Stimulated activated CD8-positive, alpha-beta memory T cell treated with anti-CD3 and anti-CD28 coated beads, Interleukin-12 subunit alpha, Interleukin-12 subunit beta, amount 100 ng/mL, for 1 hour (primary cell): ENCODE measurements at regions not wholly inside any gene's neighbourhood (a gene's known extent, or its start where the extent isn't known, plus 50 kb on each side); places are given as distances from the start of the nearest gene placed in this dataset.
"Not testable (repeated sequence)": the region's sequence is repeated elsewhere in the genome, so short reads cannot be mapped to it uniquely, and the experiment has no call there.

Source experiments
- DNase-seq: peaks from one replicate; pipeline ENCODE4 v3.0.0-alpha.2; 2020; ENCODE audit warnings: low read depth

DNA sequence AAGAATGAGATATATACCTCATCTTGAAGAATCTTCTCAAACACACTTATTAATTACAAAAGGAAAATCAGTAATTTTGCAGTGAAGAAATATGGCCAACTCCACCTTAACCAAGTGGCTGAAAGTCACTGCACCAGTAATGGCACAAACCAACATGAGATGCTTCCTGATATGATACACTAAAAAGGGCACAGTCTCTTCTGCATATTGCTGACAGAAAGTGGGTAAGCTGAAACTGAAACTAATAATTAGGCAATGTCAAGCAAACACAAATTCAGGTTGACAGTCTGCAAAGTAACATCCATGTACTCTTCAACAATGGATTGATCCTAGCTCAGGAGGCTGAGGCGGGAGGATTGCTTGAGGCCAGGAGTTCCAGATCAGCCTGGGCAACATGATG is 56.1 kb downstream of the ZNF22 start:
- not testable (repeated sequence) for DNase-seq

DNA sequence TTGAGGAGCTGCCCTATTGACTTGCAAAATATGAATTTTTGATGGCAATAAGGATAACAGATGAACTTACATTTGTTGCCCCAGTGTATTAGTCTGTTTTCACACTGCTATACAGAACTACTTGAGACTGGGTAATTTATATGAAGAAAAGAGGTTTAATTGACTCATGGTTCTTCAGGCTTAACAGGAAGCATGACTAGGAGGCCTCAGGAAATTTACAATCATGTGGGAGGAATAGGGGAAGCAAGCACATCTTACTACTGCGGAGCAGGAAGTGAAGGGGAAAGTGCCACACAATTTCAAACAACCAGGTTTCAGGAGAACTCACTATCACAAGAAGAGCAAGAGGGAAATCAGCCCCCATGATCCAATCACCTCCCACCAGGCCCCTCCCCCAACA is 57.9 kb downstream of the ZNF22 start:
- no peak for DNase-seq

DNA sequence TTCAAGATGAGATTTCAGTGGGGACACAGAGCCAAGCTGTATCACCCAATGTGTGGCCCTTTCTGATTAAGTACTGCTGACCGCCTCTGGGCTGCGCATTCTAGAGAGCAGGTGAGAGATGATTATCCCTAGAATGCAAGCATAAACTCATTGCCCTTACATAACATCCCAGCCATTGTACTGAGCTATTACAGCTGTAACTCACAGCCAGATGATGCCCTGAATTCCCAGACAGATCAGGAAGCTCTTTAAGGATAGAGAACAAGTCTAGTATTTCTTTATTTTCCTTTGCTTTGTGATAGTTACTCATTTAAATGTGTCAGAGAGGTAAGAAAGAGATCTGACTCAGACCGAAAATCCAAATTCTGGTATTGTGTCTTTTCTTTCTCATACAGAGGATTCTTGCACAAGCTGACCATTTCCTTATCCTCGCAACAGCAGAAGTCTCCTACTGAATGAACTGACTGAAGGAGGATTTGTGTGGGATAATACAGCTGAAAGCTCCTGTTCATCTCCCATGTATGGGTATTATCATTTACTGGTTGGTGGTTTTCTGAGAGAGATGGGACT is 58.4 kb downstream of the ZNF22 start:
- DNase-seq, result no peak

DNA sequence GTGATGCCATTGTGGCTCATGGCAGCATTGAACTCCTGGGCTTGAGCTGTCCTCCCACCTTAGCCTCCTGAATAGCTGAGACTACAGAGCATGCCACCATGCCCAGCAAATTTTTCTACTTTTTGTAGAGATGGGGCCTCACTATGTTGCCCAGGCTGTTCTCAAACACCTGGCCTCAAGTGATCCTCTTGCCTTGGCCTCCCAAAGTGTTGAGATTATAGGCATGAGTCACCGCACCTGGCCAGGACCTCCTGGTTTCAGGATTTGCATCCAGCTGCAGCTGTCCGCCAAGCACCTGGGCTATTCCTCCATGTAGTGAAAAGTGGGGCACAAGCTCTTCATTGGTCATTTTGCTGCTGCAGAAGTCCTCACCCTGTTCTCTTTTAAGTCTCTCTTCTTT is 58.9 kb downstream of the ZNF22 start:
- no peak for DNase-seq

DNA sequence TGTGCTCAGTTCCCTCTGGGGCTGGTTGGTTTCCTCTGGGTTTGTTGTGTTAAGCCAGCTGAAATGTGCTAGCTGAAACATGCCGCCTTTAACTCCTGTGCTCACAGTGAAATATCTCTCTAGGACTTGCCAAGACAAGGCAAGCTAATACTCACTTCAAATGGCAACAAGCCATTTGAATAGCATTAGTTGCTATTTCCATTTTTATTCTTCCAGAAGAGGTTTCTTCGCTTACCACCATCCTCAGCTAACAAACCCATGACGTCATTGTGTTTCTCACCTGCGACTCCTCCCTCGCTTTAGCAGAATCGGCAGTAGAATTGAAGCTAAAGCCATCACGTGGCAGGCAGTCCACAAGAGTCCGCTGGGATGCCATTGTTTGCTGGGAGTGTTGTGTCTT is 61.3 kb downstream of the ZNF22 start:
- no peak for DNase-seq

DNA sequence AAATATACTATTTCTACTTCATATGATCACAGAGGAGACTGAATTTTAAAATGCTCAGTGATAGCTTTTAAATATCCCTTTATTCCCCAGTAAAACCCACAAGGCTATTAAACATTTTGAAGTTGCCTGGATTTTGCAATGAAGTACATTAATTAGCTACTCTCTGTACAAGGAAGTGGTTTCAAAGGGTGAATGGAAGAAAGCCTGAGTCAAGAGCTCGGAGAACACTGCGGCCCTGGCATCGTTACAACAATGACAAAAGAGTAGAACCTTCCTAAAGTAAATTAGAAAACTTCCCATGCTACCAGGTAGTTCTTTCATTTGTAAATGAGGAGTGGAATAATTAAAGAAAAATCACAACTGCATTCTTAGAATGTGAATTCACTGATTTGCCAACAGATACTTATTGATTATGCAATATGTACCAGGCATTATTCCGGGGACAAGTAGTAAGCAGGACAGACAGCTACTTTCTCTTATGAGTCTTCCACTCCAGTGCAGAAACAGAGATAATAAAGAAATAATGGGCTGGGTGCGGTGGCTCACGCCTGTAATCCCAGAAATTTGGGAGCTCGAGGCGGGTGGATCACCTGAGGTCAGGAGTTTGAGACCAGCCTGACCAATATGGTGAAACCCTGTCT is 63.0 kb downstream of the ZNF22 start:
- DNase-seq, result no peak

DNA sequence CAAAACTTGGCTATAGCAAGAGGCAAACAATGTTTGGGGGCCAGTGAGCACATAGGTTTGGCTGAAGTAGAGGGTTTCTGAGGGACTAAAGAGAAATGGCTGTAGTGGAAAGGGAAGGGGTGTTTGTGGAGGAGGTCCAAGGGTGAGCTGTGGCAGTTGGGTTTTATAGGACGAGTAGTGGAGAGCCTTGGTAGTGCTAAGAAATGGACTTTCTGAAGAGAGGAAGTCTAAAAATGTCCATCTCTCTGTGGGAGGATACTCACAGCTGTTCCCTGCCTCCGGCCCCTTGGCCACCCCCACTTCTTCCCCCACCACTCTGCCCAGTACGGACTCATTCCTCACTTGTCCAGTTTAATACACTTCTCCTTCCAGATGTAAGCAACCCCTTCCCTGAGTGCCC is 64.3 kb downstream of the ZNF22 start:
- DNase-seq, result no peak

DNA sequence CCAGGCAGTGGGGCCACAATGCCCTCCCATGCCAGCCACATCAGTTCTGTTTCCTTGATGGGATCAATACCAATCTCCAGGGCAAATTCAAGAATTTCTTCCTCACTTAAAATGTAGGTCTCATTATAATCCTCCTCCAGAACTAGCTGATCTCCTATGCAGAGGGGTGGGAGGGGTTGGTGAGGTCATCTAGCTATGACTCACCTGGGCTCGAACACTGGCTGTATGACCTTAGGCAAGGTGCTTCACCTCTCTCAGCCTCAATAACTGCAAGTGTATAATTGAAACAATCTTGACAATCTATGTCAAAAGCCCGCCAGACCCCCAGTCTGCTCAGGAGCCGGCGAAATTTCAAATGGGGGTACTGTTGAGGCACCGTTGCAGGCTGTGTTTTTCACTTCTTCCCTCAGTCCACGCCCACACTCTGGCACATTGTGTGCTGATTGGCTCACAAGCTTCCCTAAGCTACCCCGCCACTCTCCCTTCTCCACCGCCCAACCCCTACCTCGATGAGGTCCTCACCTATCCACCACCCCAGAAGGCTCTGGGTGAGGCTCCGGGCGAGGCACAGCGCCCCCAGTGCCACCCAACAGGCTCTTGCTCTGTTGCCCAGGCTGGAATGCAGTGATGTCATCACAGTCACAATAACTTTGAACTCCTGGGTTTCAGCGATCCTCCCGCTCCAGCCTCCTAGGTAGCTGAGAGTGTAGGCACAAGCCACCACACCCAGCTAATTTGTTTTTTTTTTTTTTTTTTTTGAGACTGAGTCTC is 70.5 kb downstream of the ZNF22 start:
- DNase-seq, result no peak

DNA sequence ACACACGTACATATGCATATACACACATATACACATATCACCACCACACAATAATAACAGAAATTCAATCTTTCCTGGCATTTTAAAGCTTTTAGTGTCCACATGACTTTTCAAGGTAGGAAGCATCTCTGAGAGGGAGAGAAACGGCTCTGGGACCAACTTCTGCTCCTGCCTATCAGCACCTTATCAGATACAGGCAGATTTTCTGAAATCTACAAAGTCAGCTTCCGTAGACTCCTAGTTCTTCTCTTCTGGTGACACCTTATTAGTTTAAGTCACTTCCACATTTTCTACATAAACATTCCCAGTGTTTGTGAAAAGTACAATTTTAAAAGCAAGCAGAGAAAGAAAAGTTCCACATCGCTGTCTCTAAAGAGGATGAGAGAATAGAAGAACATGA is 74.5 kb downstream of the ZNF22 start:
- DNase-seq, result no peak

DNA sequence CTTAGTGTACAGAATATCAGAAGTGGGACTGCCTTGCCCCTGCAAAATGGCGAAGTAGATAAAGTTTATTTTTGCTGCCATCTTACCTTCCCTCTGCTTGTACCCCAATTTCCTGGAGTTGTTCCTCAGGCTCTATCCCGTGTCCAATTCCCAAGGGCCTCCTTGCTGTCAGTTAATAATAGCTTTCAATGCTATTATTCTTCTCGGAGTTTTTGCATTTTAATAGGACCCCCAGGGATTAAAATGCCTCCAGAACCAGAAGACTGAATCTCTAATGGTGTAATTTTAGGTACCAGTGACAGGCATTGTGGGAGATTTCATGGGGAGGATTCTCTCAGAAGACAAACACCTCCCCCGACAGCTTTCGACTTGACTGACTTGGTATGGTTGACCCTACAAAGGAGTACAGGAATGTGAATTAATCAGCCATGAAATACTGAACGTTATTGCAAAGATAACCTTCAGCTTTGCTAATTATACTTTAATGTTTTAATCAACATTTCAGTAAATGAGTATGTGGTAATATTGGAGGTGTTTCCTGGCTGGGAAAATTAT is 75.2 kb downstream of the ZNF22 start:
- DNase-seq, result no peak

DNA sequence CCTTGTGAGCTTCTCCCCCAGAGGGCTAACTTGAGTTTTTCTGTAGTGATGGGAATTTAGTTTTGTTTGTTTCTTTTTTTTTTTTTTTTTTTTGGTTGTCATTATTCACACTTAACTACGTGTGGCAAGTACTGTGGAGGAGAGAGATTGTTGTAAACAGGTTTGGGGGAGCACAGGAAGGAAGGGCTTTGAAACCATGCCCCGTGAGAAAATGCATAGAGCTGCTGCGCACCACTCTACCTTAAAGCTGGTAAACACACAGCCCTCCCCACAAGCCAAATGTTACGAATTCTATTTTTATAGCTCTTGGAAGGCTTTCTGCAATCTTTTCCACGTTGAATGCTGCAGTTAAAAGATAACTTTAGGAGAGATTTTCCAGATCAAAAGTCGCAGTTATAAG is 76.2 kb downstream of the ZNF22 start:
- DNase-seq, result no peak

DNA sequence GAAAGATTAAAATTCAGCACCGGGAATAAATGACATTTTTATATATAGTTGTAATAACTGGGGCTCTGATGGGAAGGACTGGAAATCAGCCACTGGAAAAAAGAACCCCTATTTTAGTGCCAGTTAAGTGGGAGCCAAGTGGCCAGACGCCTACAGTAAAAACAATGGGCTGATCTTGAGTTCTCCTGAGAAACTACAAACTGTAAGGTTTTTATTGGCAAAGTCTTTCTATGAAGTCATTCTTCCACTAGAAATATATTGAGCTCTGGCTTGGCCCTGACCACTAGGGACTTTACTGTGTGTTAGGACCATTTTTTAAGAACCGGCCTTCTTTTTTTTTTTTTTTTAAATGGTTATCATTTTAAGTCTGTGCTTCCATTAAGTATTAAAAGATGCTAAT is 79.6 kb downstream of the ZNF22 start:
- DNase-seq, result no peak

DNA sequence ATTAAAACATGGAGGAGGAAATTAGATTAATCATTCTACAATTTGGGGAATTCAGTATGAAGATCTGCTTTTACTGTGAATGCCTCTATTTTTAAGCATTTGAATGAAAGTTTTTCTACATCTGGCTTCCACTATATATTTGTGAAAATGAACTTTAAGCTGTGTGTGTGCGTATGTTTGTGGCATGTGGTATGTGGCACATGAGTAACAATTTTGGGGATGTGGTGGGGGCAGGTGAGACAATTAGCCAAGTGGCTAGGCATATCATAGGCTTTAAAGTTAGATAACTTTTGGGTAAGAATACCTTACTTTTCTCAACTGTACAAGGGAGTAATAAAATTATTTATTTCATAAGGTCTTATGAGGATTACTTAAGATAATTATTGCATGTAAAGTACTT is 81.5 kb downstream of the ZNF22 start:
- DNase-seq, result no peak

DNA sequence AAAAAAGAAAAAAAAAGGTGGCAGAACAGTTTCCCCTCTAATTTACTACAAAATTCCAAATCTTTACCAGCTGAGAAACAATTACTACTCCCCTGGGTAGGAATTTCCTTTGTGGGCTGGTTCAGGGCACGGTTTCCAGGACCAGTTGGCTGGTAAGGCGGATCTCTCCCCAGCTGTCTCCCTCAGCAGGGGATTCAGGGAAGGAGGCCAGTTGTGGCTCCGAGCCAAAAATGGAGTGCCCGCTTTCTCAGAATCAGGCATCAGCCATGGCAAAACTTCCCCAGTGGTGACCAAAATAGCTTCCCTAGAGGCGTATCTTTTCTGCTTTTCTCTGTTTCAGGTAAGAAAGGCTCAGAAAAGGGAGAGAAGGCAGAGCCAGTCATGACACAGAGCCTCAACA is 91.2 kb downstream of the ZNF22 start:
- no peak for DNase-seq

DNA sequence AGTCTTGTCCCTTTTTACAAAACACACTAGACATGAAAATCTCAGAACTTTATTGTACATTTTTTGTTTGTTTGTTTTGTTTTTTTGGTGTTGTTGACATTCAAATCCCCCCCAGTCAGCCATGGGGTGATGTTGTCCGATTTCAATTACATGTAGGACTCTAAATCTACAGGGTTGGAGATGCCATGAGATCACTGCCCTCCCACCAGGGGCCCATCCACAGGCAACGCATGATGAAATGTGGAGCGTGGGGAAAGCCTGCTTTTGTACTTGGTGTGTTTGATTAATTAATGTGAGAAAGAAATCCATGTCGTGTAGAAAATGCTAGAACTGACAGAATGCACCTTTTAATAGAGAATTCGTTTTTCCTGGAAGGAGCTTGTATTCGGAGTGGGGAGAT is 93.2 kb downstream of the ZNF22 start:
- DNase-seq, result no peak

DNA sequence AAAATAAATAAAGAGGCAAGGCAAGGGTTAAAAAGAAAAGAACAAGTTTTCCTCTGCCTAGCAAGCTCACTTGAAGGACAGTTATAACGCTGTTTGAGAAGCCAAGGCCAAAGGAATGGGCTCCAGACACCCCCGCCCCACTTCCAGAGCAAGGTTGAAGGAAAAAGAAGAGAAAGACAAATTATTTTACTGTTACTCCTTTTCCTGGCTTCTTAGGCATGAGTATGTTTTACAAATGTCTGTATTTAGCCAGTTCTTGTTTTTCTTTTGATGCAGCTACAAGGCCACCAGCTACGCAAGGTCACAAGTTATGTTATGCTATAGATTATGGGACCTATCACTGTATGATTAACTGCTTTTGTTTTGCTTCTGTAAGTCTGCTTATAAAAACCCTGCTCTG is 94.6 kb downstream of the ZNF22 start:
- no peak for DNase-seq

DNA sequence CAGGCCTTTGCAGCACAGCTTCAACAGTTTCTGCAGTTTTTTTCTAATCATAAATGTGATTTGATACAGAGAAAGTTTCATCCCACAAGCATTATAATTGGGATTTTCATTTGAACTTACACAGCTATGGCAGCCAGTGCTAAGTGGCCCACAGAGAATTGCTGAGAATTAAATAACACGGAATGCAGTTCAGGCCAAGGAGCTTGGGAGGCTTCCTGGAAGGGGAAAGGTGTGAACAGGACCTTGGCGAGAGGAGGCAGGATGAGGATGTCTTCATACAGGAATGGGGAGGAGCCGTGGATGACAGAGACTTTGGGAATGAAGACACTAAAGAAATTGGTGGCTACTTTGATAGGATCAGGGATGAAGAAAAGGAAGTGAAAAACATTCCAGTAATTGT is 95.3 kb downstream of the ZNF22 start:
- DNase-seq, result no peak

DNA sequence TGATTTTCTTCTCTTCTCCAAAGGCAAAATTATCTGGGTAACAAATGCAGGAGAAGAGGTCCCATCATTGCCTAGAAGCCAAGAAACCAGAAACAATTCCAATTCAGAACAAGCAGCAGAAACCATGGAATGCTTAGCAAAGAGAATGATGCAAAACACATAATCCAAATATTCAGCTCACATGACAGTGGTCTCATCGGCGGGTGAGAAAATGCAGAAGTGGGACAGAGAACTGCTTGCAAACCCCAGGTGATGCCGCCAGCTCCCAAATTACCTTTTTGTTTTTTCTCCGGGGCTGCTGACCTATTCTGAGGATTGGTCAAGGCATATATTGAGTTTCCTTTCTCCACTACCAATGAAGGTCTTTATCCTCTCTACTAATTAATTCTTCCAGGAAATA is 99.7 kb downstream of the ZNF22 start:
- DNase-seq, result no peak

DNA sequence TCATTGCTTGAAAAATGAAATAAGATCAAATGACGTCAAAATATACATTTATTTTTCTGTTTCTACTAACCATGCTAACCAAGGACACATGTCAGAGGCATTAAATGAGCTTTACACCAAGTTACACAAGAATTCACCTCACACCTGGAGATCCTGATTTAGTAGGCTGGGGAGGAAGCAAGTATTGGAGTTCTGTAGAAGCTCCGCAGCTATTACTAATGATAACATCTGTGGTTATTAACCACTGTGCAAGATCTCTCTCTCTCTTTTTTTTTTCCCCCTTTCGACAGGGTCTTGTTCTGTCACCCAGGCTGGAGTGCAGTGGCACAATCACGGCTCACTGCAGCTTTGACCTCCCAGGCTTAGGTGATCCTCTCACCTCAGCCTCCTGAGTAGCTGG is 104.0 kb downstream of the ZNF22 start:
- DNase-seq, result no peak

DNA sequence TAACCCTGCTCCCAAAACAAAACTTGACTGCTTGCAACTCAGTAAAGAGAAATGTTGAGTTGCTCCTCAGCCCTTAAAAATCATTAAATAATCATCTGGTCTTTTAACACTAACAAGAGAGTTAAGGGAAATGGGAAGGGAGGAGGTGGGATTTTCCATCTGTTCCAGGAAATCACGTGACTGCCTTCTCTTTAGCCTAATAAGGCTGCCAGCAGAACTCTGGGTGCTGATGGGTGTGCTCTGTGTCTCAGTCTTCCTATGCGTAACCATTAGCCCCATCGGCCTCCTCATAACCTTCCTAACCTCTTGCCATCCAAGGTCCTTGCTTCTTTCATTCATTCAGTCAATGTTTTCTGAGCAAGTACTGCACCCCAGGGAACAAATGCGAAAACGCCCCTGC is 104.6 kb downstream of the ZNF22 start:
- not testable (repeated sequence) for DNase-seq

DNA sequence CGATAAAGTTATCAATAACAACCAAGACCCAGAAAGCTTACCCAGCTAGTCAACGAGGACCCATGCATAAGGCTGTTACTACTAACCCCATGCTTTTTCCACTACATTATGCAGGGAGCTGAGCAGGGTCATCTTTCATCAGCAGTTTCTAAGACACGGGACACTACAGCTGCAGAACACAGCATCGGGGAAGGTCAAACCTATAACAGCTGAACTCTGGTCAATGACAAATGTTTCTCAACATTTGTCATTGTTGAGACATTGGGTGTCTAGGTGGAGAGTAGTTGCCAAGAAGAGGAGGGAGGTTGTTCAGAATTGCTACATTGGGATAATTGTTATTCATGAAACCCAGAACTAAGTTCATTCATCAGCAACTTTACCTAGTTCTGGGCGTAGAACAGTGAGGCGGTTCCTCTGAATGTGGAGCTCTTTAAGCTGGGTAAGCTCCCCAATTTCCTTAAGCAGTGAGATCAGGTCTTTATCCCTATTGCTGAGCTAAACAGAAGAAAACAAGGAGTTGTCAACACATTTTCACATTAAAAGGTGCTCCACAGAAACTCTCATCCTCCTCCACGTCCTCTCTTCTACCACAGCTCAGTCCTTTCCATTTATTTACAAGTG is 105.6 kb downstream of the ZNF22 start:
- no peak for DNase-seq

DNA sequence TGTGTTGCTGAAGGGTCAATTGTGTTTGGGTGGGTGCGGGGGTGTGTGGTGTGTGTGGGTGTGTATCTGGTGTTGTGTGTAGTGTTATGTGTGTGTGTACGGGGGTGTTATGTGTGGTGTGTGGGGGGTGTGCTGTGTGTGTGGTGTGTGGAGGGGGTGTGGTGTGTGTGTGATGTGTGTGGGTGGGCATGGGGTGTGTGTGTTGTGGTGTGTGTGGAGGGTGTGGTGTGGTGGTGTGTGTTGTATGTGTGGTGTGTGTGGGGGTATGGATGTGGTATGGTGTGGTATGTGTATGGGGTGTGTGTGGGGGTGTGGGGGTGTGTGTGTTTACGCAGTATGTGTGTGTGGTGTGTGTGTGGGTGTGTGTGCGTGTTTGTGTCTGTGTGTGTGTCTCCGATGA is 110.8 kb downstream of the ZNF22 start:
- DNase-seq, result no peak

DNA sequence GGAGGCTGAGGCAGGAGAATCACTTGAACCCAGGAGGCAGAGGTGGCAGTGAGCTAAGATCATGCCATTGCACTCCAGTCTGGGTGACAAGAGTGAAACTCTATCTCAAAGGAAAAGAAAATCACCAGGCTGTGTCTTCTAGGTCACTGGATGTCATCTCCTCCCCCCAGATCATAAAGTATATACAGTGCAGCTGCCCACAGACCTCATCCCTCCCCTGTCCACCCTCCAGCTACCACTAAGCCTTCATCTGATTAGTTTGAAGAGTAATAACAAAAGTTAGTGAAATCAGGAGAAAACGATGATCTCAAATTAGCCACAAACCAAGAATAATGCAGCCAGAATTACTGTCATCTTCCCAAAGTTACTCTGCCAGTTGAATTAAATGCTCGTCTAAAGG is 117.2 kb downstream of the ZNF22 start:
- not testable (repeated sequence) for DNase-seq
